Hepatocyte (in vitro differentiated cells): ENCODE measurements at regions not wholly inside any gene's neighbourhood (a gene's known extent, or its start where the extent isn't known, plus 50 kb on each side); places are given as distances from the start of the nearest gene placed in this dataset.

Experiments used
- DNase-seq: peaks from one replicate; pipeline ENCODE4 v3.0.0-alpha.2; 2016; ENCODE audit warnings: low spot score
- H2AFZ ChIP-seq: fragments of 200-600 bp; sonication (generic); 2 replicates; pipeline ENCODE4 v1.6.0; 2016; ENCODE audit warnings: antibody characterized with exemption, mild to moderate bottlenecking
- H3K27ac ChIP-seq: fragments of 200-600 bp; sonication (generic); 2 replicates; pipeline ENCODE4 v1.5.1; 2016; ENCODE audit warnings: mild to moderate bottlenecking
- H3K27me3 ChIP-seq: fragments of 200-600 bp; sonication (generic); 2 replicates; pipeline ENCODE4 v1.6.1; 2016
- H3K36me3 ChIP-seq: fragments of 200-600 bp; sonication (generic); replicated peaks from 2 replicates; pipeline ENCODE4 v1.5.1; 2016; ENCODE audit warnings: low read depth; ENCODE audit not compliant: insufficient read depth
- H3K4me1 ChIP-seq: fragments of 200-600 bp; sonication (generic); 2 replicates; pipeline ENCODE4 v1.5.1; 2016; ENCODE audit warnings: mild to moderate bottlenecking, moderate library complexity; ENCODE audit not compliant: insufficient read depth
- H3K4me2 ChIP-seq: fragments of 200-600 bp; sonication (generic); 2 replicates; pipeline ENCODE4 v1.6.0; 2016
- H3K4me3 ChIP-seq: fragments of 200-600 bp; sonication (generic); 2 replicates; pipeline ENCODE4 v1.5.1; 2016; ENCODE audit warnings: mild to moderate bottlenecking
- H3K79me2 ChIP-seq: fragments of 200-600 bp; sonication (generic); 2 replicates; pipeline ENCODE4 v1.6.0; 2017; ENCODE audit warnings: mild to moderate bottlenecking
- H3K9me2 ChIP-seq: fragments of 200-600 bp; sonication (generic); replicated peaks from 2 replicates; pipeline ENCODE4 v1.6.0; 2017; ENCODE audit warnings: mild to moderate bottlenecking; ENCODE audit not compliant: insufficient read depth
- H3K9me3 ChIP-seq: fragments of 200-600 bp; sonication (generic); 2 replicates; pipeline ENCODE4 v1.5.1; 2016; ENCODE audit warnings: low read depth, mild to moderate bottlenecking
- H4K20me1 ChIP-seq: fragments of 200-600 bp; sonication (generic); 2 replicates; pipeline ENCODE4 v1.6.0; 2016; ENCODE audit warnings: mild to moderate bottlenecking; ENCODE audit not compliant: insufficient read depth, poor library complexity, severe bottlenecking
- EZH2 ChIP-seq: fragments of 200-600 bp; sonication (generic); IDR thresholded peaks from 2 replicates; pipeline ENCODE4 v1.6.1; 2016; ENCODE audit warnings: antibody characterized with exemption, mild to moderate bottlenecking, borderline replicate concordance
- EZH2phosphoT487 ChIP-seq: fragments of 200-600 bp; sonication (generic); IDR thresholded peaks from one replicate; pipeline ENCODE4 v1.6.1; 2018; ENCODE audit warnings: antibody characterized with exemption, mild to moderate bottlenecking, low read depth, moderate library complexity; ENCODE audit not compliant: unreplicated experiment, severe bottlenecking
- WGBS: methylation state at CpG from one replicate; pipeline ENCODE4 v1.1.6; 2016; ENCODE audit warnings: low lambda C conversion rate; ENCODE audit errors: missing lambda C conversion rate; 5-methylcytosine and 5-hydroxymethylcytosine counted together
- TF ChIP-seq, protein P1 (sequence below): fragments of 200-600 bp; sonication (generic); IDR thresholded peaks from 2 replicates; pipeline ENCODE4 v1.5.1; 2016; ENCODE audit warnings: antibody characterized with exemption, mild to moderate bottlenecking; ENCODE audit not compliant: poor library complexity

DNA sequence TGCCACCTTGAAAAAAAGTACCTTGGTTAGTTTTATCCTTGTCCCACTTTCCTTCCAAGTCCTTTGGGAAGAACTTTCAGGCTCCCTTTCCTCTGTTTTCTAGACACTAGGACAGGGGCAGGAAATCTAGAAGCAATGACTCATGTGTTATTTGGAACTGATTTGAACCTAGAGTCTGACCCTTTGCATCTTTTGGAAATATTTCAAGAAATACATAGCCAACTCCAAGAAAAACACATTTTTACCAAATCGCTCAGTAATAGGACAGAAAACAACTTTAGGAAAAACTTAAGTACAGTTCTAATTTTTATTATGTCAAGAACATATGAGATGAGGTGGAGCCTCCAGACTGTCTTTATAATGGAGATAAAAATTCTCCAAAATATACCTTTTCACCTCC lies 292.4 kb downstream of the PTBP2 start:
- no peak for DNase-seq
- no peaks in the 10 kb centered on the region for H3K4me1 ChIP-seq
- H2AFZ ChIP-seq = no peak overlapping the region
- no peaks in the 10 kb centered on the region for H3K9me3 ChIP-seq
- H3K27ac ChIP-seq = no peak overlapping the region
- TF ChIP-seq, protein P1, sequence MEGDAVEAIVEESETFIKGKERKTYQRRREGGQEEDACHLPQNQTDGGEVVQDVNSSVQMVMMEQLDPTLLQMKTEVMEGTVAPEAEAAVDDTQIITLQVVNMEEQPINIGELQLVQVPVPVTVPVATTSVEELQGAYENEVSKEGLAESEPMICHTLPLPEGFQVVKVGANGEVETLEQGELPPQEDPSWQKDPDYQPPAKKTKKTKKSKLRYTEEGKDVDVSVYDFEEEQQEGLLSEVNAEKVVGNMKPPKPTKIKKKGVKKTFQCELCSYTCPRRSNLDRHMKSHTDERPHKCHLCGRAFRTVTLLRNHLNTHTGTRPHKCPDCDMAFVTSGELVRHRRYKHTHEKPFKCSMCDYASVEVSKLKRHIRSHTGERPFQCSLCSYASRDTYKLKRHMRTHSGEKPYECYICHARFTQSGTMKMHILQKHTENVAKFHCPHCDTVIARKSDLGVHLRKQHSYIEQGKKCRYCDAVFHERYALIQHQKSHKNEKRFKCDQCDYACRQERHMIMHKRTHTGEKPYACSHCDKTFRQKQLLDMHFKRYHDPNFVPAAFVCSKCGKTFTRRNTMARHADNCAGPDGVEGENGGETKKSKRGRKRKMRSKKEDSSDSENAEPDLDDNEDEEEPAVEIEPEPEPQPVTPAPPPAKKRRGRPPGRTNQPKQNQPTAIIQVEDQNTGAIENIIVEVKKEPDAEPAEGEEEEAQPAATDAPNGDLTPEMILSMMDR = no peak
- TF ChIP-seq EZH2phosphoT487 = no peak
- TF ChIP-seq EZH2 = no peak
- no peaks in the 10 kb centered on the region for H3K9me2 ChIP-seq
- H3K36me3 ChIP-seq = no peaks in the 10 kb centered on the region
- no peaks in the 10 kb centered on the region for H4K20me1 ChIP-seq
- H3K27me3 ChIP-seq = no peaks in the 10 kb centered on the region
- WGBS = 100% methylated on average over 1 of the region's 1 CpG
- H3K4me2 ChIP-seq = no peak overlapping the region
- no peaks in the 10 kb centered on the region for H3K79me2 ChIP-seq
- H3K4me3 ChIP-seq = no peak overlapping the region

DNA sequence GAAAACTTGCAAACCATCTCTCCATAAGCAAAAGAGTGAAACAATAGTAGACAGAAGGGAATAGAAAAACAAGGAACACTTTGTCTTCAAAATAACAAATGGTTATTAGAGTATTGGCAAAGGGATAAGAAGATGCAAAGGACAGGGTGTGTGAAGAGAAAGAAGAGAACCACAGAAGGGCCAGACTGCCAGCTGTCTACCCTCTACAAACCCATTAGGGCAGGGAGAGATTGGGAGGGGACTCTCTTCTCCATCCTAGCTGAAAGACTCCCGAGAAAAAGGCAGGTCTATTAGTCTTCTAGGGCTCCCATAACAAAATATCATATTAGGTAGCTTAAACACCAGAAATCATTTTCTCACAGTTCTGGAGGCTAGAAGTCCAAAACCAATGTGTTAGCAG lies 292.8 kb downstream of the PTBP2 start:
- H3K4me1 ChIP-seq = no peaks in the 10 kb centered on the region
- no peak overlapping the region for H3K4me2 ChIP-seq
- H3K36me3 ChIP-seq = no peaks in the 10 kb centered on the region
- WGBS = 100% methylated on average over 1 of the region's 1 CpG
- H2AFZ ChIP-seq = no peak overlapping the region
- H3K79me2 ChIP-seq = no peaks in the 10 kb centered on the region
- no peak for TF ChIP-seq EZH2
- TF ChIP-seq, protein P1 = no peak
- no peak for TF ChIP-seq EZH2phosphoT487
- no peaks in the 10 kb centered on the region for H3K9me2 ChIP-seq
- DNase-seq = no peak
- H3K4me3 ChIP-seq = no peak overlapping the region
- no peaks in the 10 kb centered on the region for H4K20me1 ChIP-seq
- H3K9me3 ChIP-seq = no peaks in the 10 kb centered on the region
- no peaks in the 10 kb centered on the region for H3K27me3 ChIP-seq
- no peak overlapping the region for H3K27ac ChIP-seq

DNA sequence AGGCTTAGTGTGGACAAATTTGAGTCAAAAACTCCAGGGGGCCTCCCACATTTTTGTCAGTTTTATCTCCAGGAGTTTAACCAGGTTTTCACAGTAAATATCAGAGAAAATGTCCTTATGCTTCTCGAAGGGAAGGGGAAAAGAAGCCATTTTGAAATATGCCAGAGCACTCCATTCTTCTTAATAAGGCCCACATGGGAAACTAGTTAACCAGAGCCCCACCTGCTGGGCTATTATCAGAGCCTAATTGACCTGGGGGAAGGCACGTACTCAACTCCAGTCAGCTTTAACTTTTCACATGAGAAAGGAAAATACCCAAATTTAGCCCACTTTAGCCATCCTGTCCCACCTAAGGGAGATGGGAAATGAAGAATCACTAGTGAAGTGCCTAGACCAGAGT lies 296.3 kb downstream of the PTBP2 start:
- Histone ChIP-seq H3K4me2 (peak overlapping the region; percentile 24), H2AFZ (peak overlapping the region; percentile 42), H3K27me3 (no peaks in the 10 kb centered on the region), H4K20me1 (no peaks in the 10 kb centered on the region), H3K27ac (no peak overlapping the region), H3K4me1 (no peaks in the 10 kb centered on the region), H3K79me2 (no peaks in the 10 kb centered on the region), H3K9me2 (no peaks in the 10 kb centered on the region), H3K4me3 (no peak overlapping the region), H3K36me3 (no peaks in the 10 kb centered on the region), H3K9me3 (no peaks in the 10 kb centered on the region)
- WGBS = 38% methylated on average over 2 of the region's 2 CpGs
- no peak for TF ChIP-seq EZH2phosphoT487
- TF ChIP-seq, protein P1 = peak; percentile 23
- peak; percentile 6 for DNase-seq
